ENCODE measurements at regions not wholly inside any gene's neighbourhood (a gene's known extent, or its start where the extent isn't known, plus 50 kb on each side); places are given as distances from the start of the nearest gene placed in this dataset.

DNA sequence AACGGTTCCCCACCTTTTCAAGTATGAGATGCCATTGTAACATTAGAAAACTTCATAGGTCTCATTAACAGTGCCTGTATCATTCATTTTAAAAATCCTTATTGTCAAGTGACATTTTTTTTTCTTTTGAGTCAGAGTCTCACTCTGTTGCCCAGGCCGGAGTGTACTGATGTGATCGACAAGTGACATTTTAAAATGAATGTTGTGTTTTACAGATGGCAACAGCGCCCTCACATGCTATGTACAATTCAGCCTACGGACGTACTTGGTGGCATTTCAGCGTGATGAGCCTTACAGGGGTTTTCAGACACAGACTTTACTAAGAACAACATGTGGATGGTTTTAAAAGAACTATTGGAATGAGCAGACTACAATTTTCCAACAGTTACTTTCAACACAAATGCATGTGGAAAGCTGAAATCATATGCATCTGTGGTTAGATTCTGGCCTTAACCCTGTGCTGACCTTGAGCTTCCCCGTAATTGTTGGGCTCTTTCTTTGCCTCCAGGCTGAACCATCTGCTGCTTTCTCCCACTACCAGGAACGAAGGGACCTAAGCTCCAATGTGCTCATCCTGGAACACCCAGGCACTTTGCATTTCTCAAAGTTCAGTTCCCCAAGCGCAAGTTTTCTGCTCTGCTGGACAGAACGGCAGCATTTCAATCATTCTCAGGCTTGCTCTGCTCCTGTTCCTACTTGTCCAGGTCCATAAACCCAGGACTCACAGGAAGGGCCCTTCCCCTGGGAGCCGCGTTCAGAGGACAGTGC lies 119.9 kb upstream of the NDUFV2 start (continued):
- no peak for TF ChIP-seq FOXJ2 (tag; IDR thresholded peaks at IDR 0.05)
- no peak for TF ChIP-seq SRSF1 (IDR thresholded peaks at IDR 0.05; ENCODE audit: low read depth, low read length)
- TF ChIP-seq, protein P1, sequence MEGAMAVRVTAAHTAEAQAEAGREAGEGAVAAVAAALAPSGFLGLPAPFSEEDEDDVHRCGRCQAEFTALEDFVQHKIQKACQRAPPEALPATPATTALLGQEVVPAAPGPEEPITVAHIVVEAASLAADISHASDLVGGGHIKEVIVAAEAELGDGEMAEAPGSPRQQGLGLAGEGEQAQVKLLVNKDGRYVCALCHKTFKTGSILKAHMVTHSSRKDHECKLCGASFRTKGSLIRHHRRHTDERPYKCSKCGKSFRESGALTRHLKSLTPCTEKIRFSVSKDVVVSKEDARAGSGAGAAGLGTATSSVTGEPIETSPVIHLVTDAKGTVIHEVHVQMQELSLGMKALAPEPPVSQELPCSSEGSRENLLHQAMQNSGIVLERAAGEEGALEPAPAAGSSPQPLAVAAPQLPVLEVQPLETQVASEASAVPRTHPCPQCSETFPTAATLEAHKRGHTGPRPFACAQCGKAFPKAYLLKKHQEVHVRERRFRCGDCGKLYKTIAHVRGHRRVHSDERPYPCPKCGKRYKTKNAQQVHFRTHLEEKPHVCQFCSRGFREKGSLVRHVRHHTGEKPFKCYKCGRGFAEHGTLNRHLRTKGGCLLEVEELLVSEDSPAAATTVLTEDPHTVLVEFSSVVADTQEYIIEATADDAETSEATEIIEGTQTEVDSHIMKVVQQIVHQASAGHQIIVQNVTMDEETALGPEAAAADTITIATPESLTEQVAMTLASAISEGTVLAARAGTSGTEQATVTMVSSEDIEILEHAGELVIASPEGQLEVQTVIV (CRISPR knock-in tag; IDR thresholded peaks at IDR 0.05; ENCODE audit: borderline replicate concordance) = no peak
- no peak for TF ChIP-seq RBM34 (IDR thresholded peaks at IDR 0.05; ENCODE audit: borderline replicate concordance, insufficient read depth, low read length)
- peak; percentile 68; the same call in 1 of the 2 replicates for TF ChIP-seq MTA1 (IDR thresholded peaks at IDR 0.05; ENCODE audit: borderline replicate concordance)
- TF ChIP-seq ZNF384 (IDR thresholded peaks at IDR 0.05; ENCODE audit: low read depth, low read length) = peak; percentile 76; the same call in 1 of the 2 replicates
- TF ChIP-seq ZNF316 (IDR thresholded peaks at IDR 0.05) = no peak
- TF ChIP-seq, protein P2, sequence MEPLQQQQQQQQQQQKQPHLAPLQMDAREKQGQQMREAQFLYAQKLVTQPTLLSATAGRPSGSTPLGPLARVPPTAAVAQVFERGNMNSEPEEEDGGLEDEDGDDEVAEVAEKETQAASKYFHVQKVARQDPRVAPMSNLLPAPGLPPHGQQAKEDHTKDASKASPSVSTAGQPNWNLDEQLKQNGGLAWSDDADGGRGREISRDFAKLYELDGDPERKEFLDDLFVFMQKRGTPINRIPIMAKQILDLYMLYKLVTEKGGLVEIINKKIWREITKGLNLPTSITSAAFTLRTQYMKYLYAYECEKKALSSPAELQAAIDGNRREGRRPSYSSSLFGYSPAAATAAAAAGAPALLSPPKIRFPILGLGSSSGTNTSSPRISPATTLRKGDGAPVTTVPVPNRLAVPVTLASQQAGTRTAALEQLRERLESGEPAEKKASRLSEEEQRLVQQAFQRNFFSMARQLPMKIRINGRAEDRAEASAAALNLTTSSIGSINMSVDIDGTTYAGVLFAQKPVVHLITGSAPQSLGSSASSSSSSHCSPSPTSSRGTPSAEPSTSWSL (CRISPR knock-in tag; IDR thresholded peaks at IDR 0.05; ENCODE audit: borderline replicate concordance) = no peak
- no peak for TF ChIP-seq BDP1 (IDR thresholded peaks at IDR 0.05; ENCODE audit: insufficient read depth, insufficient read length)
- no peak for TF ChIP-seq ZNF282 (CRISPR knock-in tag; IDR thresholded peaks at IDR 0.05)
- no peak for TF ChIP-seq PRMT5 (CRISPR knock-in tag; IDR thresholded peaks at IDR 0.05)
- no peak for TF ChIP-seq RAD51 (IDR thresholded peaks at IDR 0.05; ENCODE audit: borderline replicate concordance, low read depth)

Data from K562 (cell line).